ENCODE measurements at regions not wholly inside any gene's neighbourhood (a gene's known extent, or its start where the extent isn't known, plus 50 kb on each side); places are given as distances from the start of the nearest gene placed in this dataset.

DNA sequence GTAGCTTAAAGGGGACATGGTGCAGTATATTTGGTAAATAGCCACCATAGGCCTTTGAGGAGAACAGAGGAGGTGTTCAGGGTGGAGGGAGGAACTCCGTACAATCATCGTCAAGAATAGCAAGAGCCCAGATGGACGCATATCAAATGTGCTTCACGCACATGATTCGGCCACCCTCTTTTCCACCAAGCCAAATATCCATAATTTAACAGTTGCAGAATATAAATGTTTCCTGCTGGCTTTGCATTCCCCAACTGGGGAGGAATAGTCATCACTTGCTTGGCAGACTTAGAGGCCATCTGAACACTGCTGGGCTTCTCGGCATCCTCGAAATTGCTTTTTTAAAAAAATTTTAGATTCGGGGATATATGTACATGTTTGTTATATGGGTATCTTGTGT lies 111.9 kb upstream of the ERCC4 start:
- H2AFZ ChIP-seq (ENCODE audit: low read depth, low read length) = no peak overlapping the region
- no peak overlapping the region for H3K9ac ChIP-seq (replicated peaks; ENCODE audit: extremely low read depth, insufficient read depth, low read length)
- no peak overlapping the region for H3K27ac ChIP-seq (ENCODE audit: insufficient read depth, low read depth, low read length)
- no peaks in the 10 kb centered on the region for H3K9me3 ChIP-seq (replicated peaks; ENCODE audit: control insufficient read depth, insufficient read depth, low read length)
- CTCF ChIA-PET = no interaction called here
- H3K4me3 ChIP-seq (replicated peaks in 1 of 3; ENCODE audit: insufficient read depth in 1 of 3, low read depth in 1 of 3, low read length in 3 of 3) = no peak overlapping the region
- FAIRE-seq (no peak), DNase-seq (ENCODE audit: low read depth, low spot score) (no peak)
- H3K36me3 ChIP-seq (ENCODE audit: control insufficient read depth in 2 of 2, extremely low read depth in 1 of 2, insufficient read depth in 2 of 2, low read length in 2 of 2) = no peaks in the 10 kb centered on the region
- H3K4me2 ChIP-seq (ENCODE audit: insufficient read depth, low read length) = no peak overlapping the region
- H3K4me1 ChIP-seq (ENCODE audit: control insufficient read depth, extremely low read depth, insufficient read depth, low read length) = no peaks in the 10 kb centered on the region
- no peaks in the 10 kb centered on the region for H4K20me1 ChIP-seq (replicated peaks; ENCODE audit: control insufficient read depth, extremely low read depth, insufficient read depth, low read length)
- dilution Hi-C loops (cut with MboI; ENCODE audit: extremely low pct_ligation_motif_present, low sequenced_read_pairs) (no loop called here), intact Hi-C loops (cut with micrococcal nuclease) (no loop called here)
- H3K79me2 ChIP-seq (ENCODE audit: control insufficient read depth, insufficient read depth, low read length) = no peaks in the 10 kb centered on the region
- POLR2A ChIA-PET = no interaction called here
- TF ChIP-seq, protein P1, sequence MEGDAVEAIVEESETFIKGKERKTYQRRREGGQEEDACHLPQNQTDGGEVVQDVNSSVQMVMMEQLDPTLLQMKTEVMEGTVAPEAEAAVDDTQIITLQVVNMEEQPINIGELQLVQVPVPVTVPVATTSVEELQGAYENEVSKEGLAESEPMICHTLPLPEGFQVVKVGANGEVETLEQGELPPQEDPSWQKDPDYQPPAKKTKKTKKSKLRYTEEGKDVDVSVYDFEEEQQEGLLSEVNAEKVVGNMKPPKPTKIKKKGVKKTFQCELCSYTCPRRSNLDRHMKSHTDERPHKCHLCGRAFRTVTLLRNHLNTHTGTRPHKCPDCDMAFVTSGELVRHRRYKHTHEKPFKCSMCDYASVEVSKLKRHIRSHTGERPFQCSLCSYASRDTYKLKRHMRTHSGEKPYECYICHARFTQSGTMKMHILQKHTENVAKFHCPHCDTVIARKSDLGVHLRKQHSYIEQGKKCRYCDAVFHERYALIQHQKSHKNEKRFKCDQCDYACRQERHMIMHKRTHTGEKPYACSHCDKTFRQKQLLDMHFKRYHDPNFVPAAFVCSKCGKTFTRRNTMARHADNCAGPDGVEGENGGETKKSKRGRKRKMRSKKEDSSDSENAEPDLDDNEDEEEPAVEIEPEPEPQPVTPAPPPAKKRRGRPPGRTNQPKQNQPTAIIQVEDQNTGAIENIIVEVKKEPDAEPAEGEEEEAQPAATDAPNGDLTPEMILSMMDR (IDR thresholded peaks at IDR 0.05; ENCODE audit: extremely low read depth in 1 of 2, insufficient read depth in 1 of 2, low read depth in 1 of 2, low read length in 2 of 2) = no peak
- no peak for TF ChIP-seq FOS (IDR thresholded peaks at IDR 0.05; ENCODE audit: borderline replicate concordance, insufficient read depth, low read length)
- no peak for TF ChIP-seq MYC (IDR thresholded peaks at IDR 0.05; ENCODE audit: low read depth, low read length)
- TF ChIP-seq POLR2AphosphoS5 (IDR thresholded peaks at IDR 0.05; ENCODE audit: insufficient read depth, low read depth, low read length) = no peak
- no peak for TF ChIP-seq JUN (IDR thresholded peaks at IDR 0.05; ENCODE audit: borderline replicate concordance, insufficient read depth, insufficient read length, low read depth)
- TF ChIP-seq EZH2 (IDR thresholded peaks at IDR 0.05; ENCODE audit: borderline replicate concordance, low read depth, low read length, severe bottlenecking) = no peak
- TF ChIP-seq, protein P2, sequence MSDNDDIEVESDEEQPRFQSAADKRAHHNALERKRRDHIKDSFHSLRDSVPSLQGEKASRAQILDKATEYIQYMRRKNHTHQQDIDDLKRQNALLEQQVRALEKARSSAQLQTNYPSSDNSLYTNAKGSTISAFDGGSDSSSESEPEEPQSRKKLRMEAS (IDR thresholded peaks at IDR 0.05; ENCODE audit: insufficient read depth, insufficient read length) = no peak
- no peak for TF ChIP-seq GATA2 (IDR thresholded peaks at IDR 0.05; ENCODE audit: insufficient read depth, insufficient read length, low read depth, low read length)
- TF ChIP-seq POLR2A (IDR thresholded peaks at IDR 0.05; ENCODE audit: low read depth, low read length) = no peak
- no peaks in the 10 kb centered on the region for H3K27me3 ChIP-seq (ENCODE audit: control insufficient read depth in 2 of 2, insufficient read depth in 2 of 2, low read length in 2 of 2)
- BruUV-seq (replicated peaks) = no TSS peak
- H3K9me1 ChIP-seq (replicated peaks; ENCODE audit: control insufficient read depth, extremely low read depth, insufficient read depth, low read length) = no peaks in the 10 kb centered on the region

All from endothelial cell of umbilical vein (primary cell).